COLO668 (cell line): ENCODE measurements at regions not wholly inside any gene's neighbourhood (a gene's known extent, or its start where the extent isn't known, plus 50 kb on each side); places are given as distances from the start of the nearest gene placed in this dataset.
"Not testable (repeated sequence)": the region's sequence is repeated elsewhere in the genome, so short reads cannot be mapped to it uniquely, and the experiment has no call there.

Experiments
- DNase-seq: peaks from one replicate; lab custom pipeline; 2025; ENCODE audit not compliant: unreplicated experiment; lab: John Stamatoyannopoulos, UW

- DNase-seq, result no peak
Observed at GRCh38 chr5:99621772-99622681, 693.2 kb upstream of the CHD1 start.

- DNase-seq, result no peak
Observed at GRCh38 chr5:99617335-99617734, 688.5 kb upstream of the CHD1 start.

- DNase-seq, result no peak
Observed at GRCh38 chr5:99614888-99615287, 686.1 kb upstream of the CHD1 start.

- DNase-seq, result no peak
Observed at GRCh38 chr5:99607124-99607523, 678.3 kb upstream of the CHD1 start.

GRCh38 chr5:99605904-99606303 is 677.1 kb upstream of the CHD1 start:
- no peak for DNase-seq

- no peak for DNase-seq
Observed at GRCh38 chr5:99600952-99601351, 672.1 kb upstream of the CHD1 start.

- no peak for DNase-seq
Observed at GRCh38 chr5:99590806-99591205, 662.0 kb upstream of the CHD1 start.

- no peak for DNase-seq
Observed at GRCh38 chr5:99589424-99589823, 660.6 kb upstream of the CHD1 start.

GRCh38 chr5:99587983-99588382 is 659.2 kb upstream of the CHD1 start:
- DNase-seq, result no peak

- DNase-seq, result no peak
Observed at GRCh38 chr5:99586878-99587277, 658.1 kb upstream of the CHD1 start.

GRCh38 chr5:99581204-99581603 is 652.4 kb upstream of the CHD1 start:
- not testable (repeated sequence) for DNase-seq

GRCh38 chr5:99562937-99563627 is 634.3 kb upstream of the CHD1 start:
- not testable (repeated sequence) for DNase-seq

- no peak for DNase-seq
Observed at GRCh38 chr5:99553211-99553810, 624.5 kb upstream of the CHD1 start.

- no peak for DNase-seq
Observed at GRCh38 chr5:99544356-99544755, 615.5 kb upstream of the CHD1 start.

GRCh38 chr5:99543841-99544240 is 615.0 kb upstream of the CHD1 start:
- no peak for DNase-seq

GRCh38 chr5:99534241-99534640 is 605.4 kb upstream of the CHD1 start:
- DNase-seq, result not testable (repeated sequence)

GRCh38 chr5:99521666-99522065 is 592.9 kb upstream of the CHD1 start:
- not testable (repeated sequence) for DNase-seq

- DNase-seq, result not testable (repeated sequence)
Observed at GRCh38 chr5:99515864-99516490, 587.2 kb upstream of the CHD1 start.

- DNase-seq, result not testable (repeated sequence)
Observed at GRCh38 chr5:99510237-99510866, 581.5 kb upstream of the CHD1 start.

- DNase-seq, result not testable (repeated sequence)
Observed at GRCh38 chr5:99509064-99509463, 580.3 kb upstream of the CHD1 start.

- DNase-seq, result not testable (repeated sequence)
Observed at GRCh38 chr5:99495456-99495855, 566.6 kb upstream of the CHD1 start.
